K562 (cell line): ENCODE measurements at regions not wholly inside any gene's neighbourhood (a gene's known extent, or its start where the extent isn't known, plus 50 kb on each side); places are given as distances from the start of the nearest gene placed in this dataset.

Source experiments
- ATAC-seq: fragments of 200-7000 bp; cut with Tn5 transposase; 3 replicates; pipeline ENCODE4 v1.9.1; 2020; ENCODE audit warnings: moderate library complexity
- BruUV-seq: library from RNA; stranded (reverse); fragments of 400-500 nt; replicated peaks from 2 replicates; lab custom pipeline; 2021; lab: Mats Ljungman, UMichigan
- CTCF ChIA-PET: fragments of 300-600 bp; formaldehyde crosslinking; extraction: SDS; loops from one replicate; lab custom pipeline; 2021; ENCODE audit warnings: low intra/inter-chr PET ratio; lab: Yijun Ruan, JAX
- POLR2A ChIA-PET: fragments of 300-600, 350-650 bp; sonication (Branson Sonifier 250); formaldehyde crosslinking; extraction: SDS; loops from one replicate; lab custom pipeline; 2021; ENCODE audit warnings: antibody characterized with exemption, inconsistent platforms; lab: Yijun Ruan, JAX
- DNase-seq, 4 experiments: peaks; one replicate each; pipeline versions ENCODE4 v3.0.0 to v3.0.0-alpha.2; 2011 to 2018; ENCODE audit warnings: low spot score in 3 of 4, mixed read lengths in 3 of 4; ENCODE audit errors: extremely low read depth in 1 of 4
- FAIRE-seq: peaks from 2 replicates; lab custom pipeline; 2011; peaks lifted over from hg19 to GRCh38; lab: Jason Lieb, UNC
- H2AFZ ChIP-seq: 2 replicates; pipeline ENCODE4 v1.6.0; 2011; ENCODE audit warnings: low read depth, low read length, control low read depth, inconsistent platforms
- H3K27ac ChIP-seq: fragments of 200-600 bp; 3 replicates; pipeline ENCODE4 v1.8.0; 2011; ENCODE audit warnings: low read depth, mild to moderate bottlenecking, control low read depth, inconsistent platforms, low read length, moderate library complexity, mixed read lengths; ENCODE audit errors: extremely low read depth
- H3K27me3 ChIP-seq, 2 experiments: fragments of 300-600 bp in 1 of 2; 2 replicates in 1 of 2; 3 replicates in 1 of 2; pipeline versions ENCODE4 v1.6.0 to v1.8.0; 2011; ENCODE audit warnings: inconsistent platforms in 2 of 2, low read length in 2 of 2, mild to moderate bottlenecking in 1 of 2, mixed read lengths in 1 of 2, moderate library complexity in 1 of 2; ENCODE audit not compliant: control insufficient read depth in 2 of 2, insufficient read depth in 2 of 2
- H3K36me3 ChIP-seq: fragments of 300-600 bp; 3 replicates; pipeline ENCODE4 v1.8.0; 2011; ENCODE audit warnings: mild to moderate bottlenecking, low read length, inconsistent platforms; ENCODE audit not compliant: control insufficient read depth, insufficient read depth
- H3K4me1 ChIP-seq, 2 experiments: fragments of 200-600 bp in 1 of 2; replicated peaks in 1 of 2; 2 replicates in 1 of 2; 3 replicates in 1 of 2; pipeline versions ENCODE4 v1.5.1 to v1.8.0; 2011; ENCODE audit warnings: inconsistent platforms in 2 of 2, low read length in 2 of 2, mild to moderate bottlenecking in 1 of 2, mixed read lengths in 1 of 2, moderate library complexity in 1 of 2; ENCODE audit not compliant: control insufficient read depth in 2 of 2, insufficient read depth in 2 of 2
- H3K4me2 ChIP-seq: 2 replicates; pipeline ENCODE4 v1.6.1; 2011; ENCODE audit warnings: low read length, control low read depth, inconsistent platforms, mixed read lengths; ENCODE audit not compliant: insufficient read depth
- H3K4me3 ChIP-seq: fragments of 200-600 bp; sonication (generic), shearing (Covaris generic); 2 replicates; pipeline ENCODE4 v1.5.1; 2016; ENCODE audit warnings: control low read depth, inconsistent platforms
- H3K79me2 ChIP-seq: fragments of 200-600 bp; 3 replicates; pipeline ENCODE4 v1.8.0; 2011; ENCODE audit warnings: low read length, inconsistent platforms; ENCODE audit not compliant: control insufficient read depth, insufficient read depth
- H3K9ac ChIP-seq, 2 experiments: 2 replicates each; pipeline versions ENCODE4 v1.6.0 to v1.6.1; 2011; ENCODE audit warnings: low read depth in 2 of 2, low read length in 2 of 2, control low read depth in 1 of 2, inconsistent platforms in 1 of 2, mild to moderate bottlenecking in 1 of 2, mixed read lengths in 1 of 2; ENCODE audit not compliant: insufficient read depth in 1 of 2
- H3K9me1 ChIP-seq: one replicate; pipeline ENCODE4 v1.6.0; 2011; ENCODE audit warnings: inconsistent platforms, mild to moderate bottlenecking, low read length, moderate library complexity; ENCODE audit not compliant: control insufficient read depth, insufficient read depth
- H3K9me3 ChIP-seq: replicated peaks from 2 replicates; pipeline ENCODE4 v1.5.1; 2011; ENCODE audit warnings: low read depth, low read length, inconsistent platforms; ENCODE audit not compliant: control insufficient read depth, insufficient read depth
- H4K20me1 ChIP-seq: replicated peaks from 2 replicates; pipeline ENCODE4 v1.6.1; 2011; ENCODE audit warnings: low read length, inconsistent platforms, mixed read lengths; ENCODE audit not compliant: control insufficient read depth, insufficient read depth
- LCOR ChIP-seq: sonication (generic); formaldehyde crosslinking; IDR thresholded peaks from 2 replicates; pipeline ENCODE4 v1.8.0; 2022; ENCODE audit warnings: mild to moderate bottlenecking, missing genetic modification reagents
- RFX1 ChIP-seq: fragments of 450-650 bp; IDR thresholded peaks from 2 replicates; pipeline ENCODE4 v1.6.1; 2016; ENCODE audit warnings: mild to moderate bottlenecking, moderate library complexity
- SIN3A ChIP-seq, 2 experiments: fragments of 150-350 bp in 1 of 2; IDR thresholded peaks; 2 replicates each; pipeline ENCODE4 v1.6.1; 2011 to 2016; ENCODE audit warnings: borderline replicate concordance in 2 of 2, low read depth in 2 of 2, low read length in 2 of 2, mild to moderate bottlenecking in 2 of 2, moderate library complexity in 2 of 2; ENCODE audit not compliant: control insufficient read depth in 1 of 2
- XRCC3 ChIP-seq: fragments of 450-650 bp; IDR thresholded peaks from 2 replicates; pipeline ENCODE4 v1.6.1; 2017; ENCODE audit warnings: mild to moderate bottlenecking, moderate library complexity
- ZC3H8 ChIP-seq: fragments of 450-650 bp; IDR thresholded peaks from 2 replicates; pipeline ENCODE4 v1.6.1; 2017
- WGBS: fragments of 100-300 bp; shearing (Covaris generic); methylation state at CpG from one replicate; pipeline ENCODE4 v1.1.6; 2016; ENCODE audit warnings: low coverage, mixed read lengths; ENCODE audit not compliant: insufficient coverage; ENCODE audit errors: missing lambda C conversion rate; 5-methylcytosine and 5-hydroxymethylcytosine counted together
- in situ Hi-C: fragments of 300-500 bp; cut with MboI; formaldehyde crosslinking; loops from 4 replicates; pipeline ENCODE4 v1.15.0; 2018; ENCODE audit warnings: inconsistent platforms, mixed read lengths
- intact Hi-C: fragments of 100-400 bp; cut with micrococcal nuclease; formaldehyde crosslinking; loops from 2 replicates; pipeline ENCODE4 v1.14.2; 2022
- TF ChIP-seq, protein P1 (sequence below): fragments of 250-450 bp; sonication (Bioruptor Pico); IDR thresholded peaks from 2 replicates; pipeline ENCODE4 v1.8.0; 2021; ENCODE audit warnings: borderline replicate concordance, mild to moderate bottlenecking, moderate library complexity; ENCODE audit not compliant: poor library complexity, severe bottlenecking

DNA sequence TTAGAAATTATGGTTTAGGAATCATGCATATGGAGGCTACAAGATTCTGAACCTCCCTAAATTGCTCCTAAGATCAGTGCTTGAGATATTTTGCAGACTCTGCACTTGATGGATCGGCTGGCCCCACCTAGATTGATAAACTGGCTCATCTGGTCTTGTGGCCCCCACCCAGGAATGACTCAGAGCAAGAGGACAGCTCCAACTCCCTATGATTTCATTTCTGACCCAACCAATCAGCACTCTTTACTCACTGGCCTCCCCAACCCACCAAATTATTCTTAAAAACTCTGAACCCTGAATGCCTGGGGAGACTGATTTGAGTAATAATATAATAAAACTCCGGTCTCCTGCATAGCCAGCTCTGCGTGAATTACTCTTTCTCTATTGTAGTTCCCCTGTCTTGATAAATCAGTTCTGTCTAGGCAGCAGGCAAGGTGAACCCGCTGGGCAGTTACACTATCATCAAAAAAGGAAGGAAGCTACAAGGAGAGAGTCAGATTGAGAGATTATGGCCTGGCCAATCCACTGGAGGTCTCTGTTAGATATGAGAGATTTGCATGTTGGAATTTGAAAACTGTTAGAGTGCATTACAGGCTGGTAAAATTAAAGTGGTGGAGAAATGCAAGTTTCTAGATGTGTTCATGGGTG lies 245.8 kb downstream of the CSNK2A3 start (continued):
- TF ChIP-seq, protein P1, sequence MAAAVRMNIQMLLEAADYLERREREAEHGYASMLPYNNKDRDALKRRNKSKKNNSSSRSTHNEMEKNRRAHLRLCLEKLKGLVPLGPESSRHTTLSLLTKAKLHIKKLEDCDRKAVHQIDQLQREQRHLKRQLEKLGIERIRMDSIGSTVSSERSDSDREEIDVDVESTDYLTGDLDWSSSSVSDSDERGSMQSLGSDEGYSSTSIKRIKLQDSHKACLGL (CRISPR knock-in tag) = no peak
- no peak for TF ChIP-seq ZC3H8
- TF ChIP-seq SIN3A (IDR thresholded peaks at IDR 0.05; ENCODE audit: borderline replicate concordance in 2 of 2, control insufficient read depth in 1 of 2, low read depth in 2 of 2, low read length in 2 of 2) = no peak
- TF ChIP-seq LCOR (CRISPR knock-in tag) = no peak
- TF ChIP-seq, all 486 proteins: peak for 0

DNA sequence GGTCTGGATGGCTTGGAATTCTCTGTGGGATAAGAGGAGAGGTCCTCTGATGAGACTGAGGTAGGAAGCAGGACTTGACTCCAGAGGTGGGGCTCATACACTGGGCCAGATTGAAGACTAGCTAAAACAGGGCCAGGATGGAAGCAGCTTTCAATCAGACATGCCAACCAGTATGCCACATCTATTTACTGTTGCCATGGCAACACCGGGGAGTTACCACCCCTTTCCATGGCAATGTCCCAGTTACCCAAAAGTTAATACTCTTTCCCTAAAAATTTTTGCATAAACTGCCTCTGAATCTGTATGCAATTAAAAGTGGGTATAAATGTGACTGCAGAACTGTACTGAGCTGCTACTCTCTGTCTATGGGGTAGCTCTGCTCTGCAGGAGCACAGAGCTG lies 247.5 kb upstream of the ZBED5 start:
- Histone ChIP-seq H2AFZ (no peak overlapping the region), H3K4me1 (no peaks in the 10 kb centered on the region), H3K27ac (no peak overlapping the region), H3K9me1 (no peaks in the 10 kb centered on the region), H3K9me3 (no peaks in the 10 kb centered on the region), H3K79me2 (no peaks in the 10 kb centered on the region), H3K9ac (no peak overlapping the region), H4K20me1 (no peaks in the 10 kb centered on the region), H3K4me2 (no peak overlapping the region), H3K36me3 (no peaks in the 10 kb centered on the region), H3K27me3 (peaks cover 0 to 5% of the 10 kb centered on the region in 2 experiments; a peak in 2 of 5 replicates), H3K4me3 (no peak overlapping the region)
- WGBS = 0% methylated on average over 1 of the region's 1 CpG
- BruUV-seq = no TSS peak
- in situ Hi-C loops (no loop called here), intact Hi-C loops (no loop called here)
- TF ChIP-seq XRCC3 (no peak), RFX1 (peak; percentile 77)
- FAIRE-seq = no peak
- ATAC-seq = no peak
- ChIA-PET CTCF (interaction anchor here (1.2 kb wide), 1 partner anchor 37 kb away, joined by 3 read pairs; no protein-coding TSS in a partner anchor), POLR2A (interaction anchor here (0.7 to 1.1 kb wide), 2 partner anchors 12 to 199 kb away, joined by 3 read pairs; no protein-coding TSS in a partner anchor)
- DNase-seq = no peak
